SKM-1 treated with dmso at 0.1 percent for 144 hours (cell line): ENCODE measurements at regions not wholly inside any gene's neighbourhood (a gene's known extent, or its start where the extent isn't known, plus 50 kb on each side); places are given as distances from the start of the nearest gene placed in this dataset.

Experiments used
- DNase-seq: peaks from one replicate; lab custom pipeline; 2025; ENCODE audit not compliant: unreplicated experiment; lab: John Stamatoyannopoulos, UW

DNA sequence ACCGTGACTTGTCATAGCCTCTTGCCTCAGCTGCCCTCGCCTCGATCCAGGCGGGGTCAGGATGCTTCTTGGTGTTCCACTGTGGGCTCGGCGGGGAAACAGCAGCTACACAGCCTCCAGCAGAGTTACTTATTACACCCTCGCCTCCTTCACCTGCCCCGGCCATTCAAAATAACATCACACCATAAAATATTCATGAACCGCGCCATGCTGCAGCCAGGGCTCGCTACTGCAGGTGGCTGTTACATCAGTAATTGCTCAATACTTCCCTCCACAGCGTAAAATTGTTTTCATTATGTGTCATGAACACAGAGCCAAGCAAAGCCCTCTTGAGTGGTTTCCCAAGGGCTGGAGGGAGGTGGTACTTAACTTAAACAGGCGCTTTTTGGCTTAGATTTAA, 241.5 kb upstream of the SP8 start:
- DNase-seq, result no peak

- DNase-seq, result no peak
Measured at GRCh38 chr7:21028599-21028998, 241.9 kb upstream of the SP8 start.

DNA sequence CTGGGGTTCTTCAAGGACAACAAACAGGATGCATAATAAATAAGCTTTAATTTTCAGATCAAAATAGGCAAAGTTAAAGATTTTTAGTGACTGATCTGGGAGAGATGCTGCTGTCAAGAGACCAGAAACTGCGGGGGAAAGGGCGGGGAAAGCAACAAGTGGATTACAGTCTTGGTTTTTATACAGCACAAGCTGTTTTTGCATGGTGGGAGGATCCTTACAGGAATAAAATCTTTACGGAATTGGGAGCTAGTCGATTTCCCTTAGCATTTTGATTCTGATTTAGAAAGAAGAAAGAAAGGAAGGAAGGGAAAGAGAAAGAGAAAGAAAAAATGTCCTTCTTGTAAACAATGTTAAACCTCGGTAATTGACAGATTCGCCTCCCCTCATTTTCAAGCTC, 242.3 kb upstream of the SP8 start:
- no peak for DNase-seq

GRCh38 chr7:21030237-21030871, 243.7 kb upstream of the SP8 start:
- no peak for DNase-seq

GRCh38 chr7:21041252-21041651, 254.6 kb upstream of the SP8 start:
- DNase-seq, result no peak

DNA sequence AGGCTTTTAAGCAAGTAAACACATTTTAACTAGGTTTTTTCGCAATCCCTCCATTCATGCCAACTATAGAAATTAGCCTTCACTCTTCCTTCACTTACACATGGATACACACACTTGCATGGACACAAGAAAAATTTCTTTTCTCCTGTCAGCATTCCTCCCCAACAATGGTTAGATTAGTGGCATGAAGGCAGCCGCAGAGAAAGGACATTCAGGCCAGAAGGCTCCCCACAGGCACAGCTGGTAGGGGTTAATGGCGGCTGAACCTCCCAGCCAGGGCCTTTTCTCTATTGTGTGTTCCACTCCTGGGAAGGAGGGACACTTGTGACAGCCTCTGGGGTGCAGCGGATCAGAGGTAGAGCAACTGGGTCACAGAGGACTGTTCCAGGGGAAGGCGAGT, 255.0 kb upstream of the SP8 start:
- DNase-seq, result no peak

DNA sequence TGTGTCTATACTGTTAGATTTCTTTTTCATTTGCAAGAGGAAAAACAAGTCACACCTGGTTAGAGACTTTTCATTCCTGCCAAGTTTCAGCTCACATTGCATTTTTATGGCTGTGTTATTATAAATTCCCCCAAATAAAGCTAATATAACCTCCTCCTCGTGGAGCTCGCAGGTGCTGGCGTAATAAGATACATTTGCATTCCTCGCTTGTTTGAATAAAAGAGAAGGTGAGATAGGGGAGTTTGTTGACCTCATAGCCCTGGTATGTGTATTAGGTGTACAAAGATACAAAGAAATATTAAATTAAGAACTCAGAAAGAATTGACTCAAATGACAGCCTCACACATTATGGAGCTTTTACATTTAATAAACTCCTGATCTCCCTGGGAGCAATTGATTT, 257.7 kb upstream of the SP8 start:
- no peak for DNase-seq

GRCh38 chr7:21044913-21045568, 258.4 kb upstream of the SP8 start:
- DNase-seq, result no peak

GRCh38 chr7:21051865-21052264, 265.2 kb upstream of the SP8 start:
- no peak for DNase-seq

GRCh38 chr7:21054427-21055112, 267.9 kb upstream of the SP8 start:
- no peak for DNase-seq

DNA sequence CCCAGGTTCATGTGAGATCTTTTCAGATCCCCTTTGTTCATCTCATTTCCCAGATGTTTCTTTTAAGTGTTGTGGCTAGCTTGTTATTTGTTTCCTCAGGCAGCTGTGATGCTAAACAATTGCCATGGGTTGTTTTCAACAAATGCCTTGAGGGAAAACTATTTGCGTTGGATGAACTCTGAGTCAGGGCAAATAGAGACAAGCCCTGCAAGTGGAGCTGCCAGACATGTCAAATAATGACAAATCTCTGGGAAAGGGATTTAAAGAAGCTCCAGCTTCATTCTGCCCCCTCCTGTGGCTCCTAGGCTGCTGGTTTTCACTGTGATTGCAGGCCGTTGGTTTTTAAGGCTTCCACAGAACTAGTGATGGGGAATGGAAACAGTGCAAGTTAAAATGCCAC, 272.4 kb upstream of the SP8 start:
- DNase-seq, result no peak

DNA sequence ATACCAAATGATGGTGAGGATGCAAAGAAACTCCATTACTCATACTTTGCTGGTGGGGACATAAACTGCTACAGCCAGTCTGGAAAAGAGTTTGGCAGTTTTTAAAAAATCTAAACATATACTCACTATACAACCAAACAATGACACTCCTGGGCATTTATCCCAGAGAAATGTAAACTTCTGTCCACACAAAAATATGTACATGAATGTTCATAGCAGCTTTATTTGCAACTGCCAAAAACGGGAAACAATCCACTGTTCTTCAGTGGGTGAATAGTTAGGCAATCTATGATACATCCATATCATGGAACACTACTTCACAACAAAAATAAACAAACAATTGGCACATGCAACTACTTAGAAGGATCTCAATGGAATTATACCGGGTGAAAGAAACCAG, 276.4 kb upstream of the SP8 start:
- DNase-seq, result no peak

DNA sequence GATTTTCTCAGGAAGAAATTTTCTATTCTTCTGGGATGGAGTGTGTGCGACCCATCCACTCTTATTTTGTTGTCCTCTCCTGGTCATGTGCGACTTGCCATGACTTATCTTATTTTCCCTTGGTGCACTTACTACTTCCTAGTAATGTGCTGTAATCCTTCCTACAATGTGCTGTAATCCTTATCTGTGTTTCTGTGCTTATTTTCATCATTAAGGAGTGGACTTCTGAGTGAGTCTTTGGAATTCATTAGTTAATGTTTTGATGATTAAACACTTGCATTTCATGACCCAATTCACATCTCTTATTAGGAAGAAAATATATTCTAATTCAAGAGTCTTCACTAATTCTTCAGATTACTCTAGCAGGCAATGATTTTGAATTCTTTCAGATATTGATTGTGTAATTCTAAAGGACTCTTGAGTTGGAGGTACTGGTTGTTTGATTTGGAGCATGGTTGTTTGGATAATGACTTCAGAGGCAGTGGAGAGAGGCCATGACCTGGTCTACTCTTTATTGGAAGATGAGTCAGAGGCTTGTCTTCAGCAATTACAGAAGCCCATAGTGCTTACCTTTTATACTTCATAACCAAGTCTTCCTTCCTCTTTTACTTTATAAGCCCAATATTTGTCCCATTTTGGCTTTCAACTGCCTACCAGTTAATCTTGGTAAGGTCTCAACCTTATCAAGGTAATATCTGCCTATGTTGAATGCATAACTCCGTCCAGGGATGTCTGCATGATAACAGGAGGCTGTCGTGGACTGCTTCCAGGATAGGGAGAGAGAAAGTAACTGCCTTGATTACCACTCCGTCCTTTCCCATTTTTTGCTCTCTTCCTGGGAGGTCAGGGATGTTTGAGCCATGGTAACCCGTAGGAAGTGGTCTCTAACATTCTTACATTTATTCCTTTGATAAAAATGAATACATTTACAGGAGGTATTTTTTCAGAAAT, 278.3 kb upstream of the SP8 start:
- no peak for DNase-seq

DNA sequence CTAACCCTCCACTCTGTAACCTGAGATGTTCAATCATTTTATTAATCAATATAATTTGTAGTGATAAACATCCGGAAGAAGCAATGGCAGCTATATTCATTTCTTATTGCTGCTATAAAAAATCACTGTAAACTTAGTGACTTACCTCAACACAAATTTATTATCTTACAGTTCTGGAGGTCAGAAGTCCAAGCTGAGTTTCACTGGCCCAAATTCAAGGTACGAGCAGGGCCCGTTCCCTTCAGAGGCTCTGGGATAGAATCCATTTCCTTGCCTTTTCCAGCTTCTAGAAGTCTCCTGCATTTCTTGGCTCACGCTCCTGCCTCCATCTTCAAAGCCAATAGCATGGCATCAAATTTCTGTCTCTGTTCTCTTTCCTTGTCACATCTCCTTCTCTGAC, 279.5 kb upstream of the SP8 start:
- no peak for DNase-seq

DNA sequence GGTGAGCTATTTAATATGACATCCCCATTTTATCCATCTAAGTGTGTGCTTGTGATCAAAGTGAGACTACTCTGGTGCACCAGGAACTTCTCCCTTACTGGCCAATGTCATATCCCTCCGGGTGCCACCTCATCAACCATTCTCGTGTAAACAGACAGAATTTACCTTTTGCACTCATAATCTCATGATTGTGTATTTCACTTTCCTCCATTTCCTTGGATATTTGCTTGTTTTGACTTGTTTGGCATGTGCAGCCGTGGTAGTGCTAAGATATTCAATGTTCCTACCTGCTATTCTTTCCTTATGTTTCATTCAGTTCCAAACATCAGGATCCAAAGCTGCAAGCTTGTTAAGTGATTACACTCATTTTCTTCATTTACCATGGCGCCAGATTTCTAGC, 280.5 kb upstream of the SP8 start:
- DNase-seq, result no peak

DNA sequence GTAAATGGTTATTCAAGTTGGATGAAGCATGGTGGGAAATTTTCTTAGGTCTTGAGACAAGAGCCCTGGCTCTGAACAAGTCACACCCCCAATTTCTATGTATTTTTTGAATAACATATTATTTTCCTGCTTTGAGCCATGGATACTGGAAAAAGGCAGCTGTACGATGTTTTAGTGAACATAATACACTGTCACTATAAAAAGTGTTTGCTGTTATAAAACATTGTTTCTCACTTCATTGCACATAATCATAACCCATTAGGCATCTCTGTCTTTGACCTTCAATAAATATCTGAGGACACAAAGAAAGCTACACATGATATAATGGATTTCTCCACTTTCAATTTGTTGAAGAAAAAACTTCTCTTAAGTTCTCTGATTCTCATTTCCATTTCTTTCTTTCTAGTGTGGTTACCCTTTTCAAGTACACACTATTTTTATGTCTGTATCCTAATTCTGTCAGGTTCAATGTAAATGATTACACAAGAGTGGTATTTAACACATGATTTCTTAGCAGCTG, 283.9 kb upstream of the SP8 start:
- DNase-seq, result no peak

- DNase-seq, result no peak
Measured at GRCh38 chr7:21071561-21072501, 285.1 kb upstream of the SP8 start.

- DNase-seq, result no peak
Measured at GRCh38 chr7:21076054-21076453, 289.4 kb upstream of the SP8 start.

DNA sequence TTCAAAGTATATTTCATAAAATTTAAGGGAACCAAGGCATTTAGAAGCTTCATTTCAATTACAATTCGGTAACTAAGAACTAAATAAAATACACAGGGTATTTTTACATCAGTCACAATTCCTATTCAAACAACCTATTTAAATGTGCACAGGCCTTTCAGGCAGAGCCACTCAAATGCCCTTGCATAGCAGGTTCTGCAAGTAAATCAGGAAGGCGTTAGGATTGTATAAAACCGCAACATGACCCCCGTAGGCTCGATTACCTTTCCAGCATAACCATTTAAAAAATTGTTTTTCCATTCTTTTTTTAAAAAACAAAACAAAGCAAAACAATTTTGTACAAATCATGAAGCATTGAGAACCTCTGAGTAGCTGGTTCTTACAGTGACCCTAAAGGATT, 289.9 kb upstream of the SP8 start:
- DNase-seq, result no peak

- no peak for DNase-seq
Measured at GRCh38 chr7:21077602-21078001, 290.9 kb upstream of the SP8 start.
